GM12801 (cell line): ENCODE measurements at regions not wholly inside any gene's neighbourhood (a gene's known extent, or its start where the extent isn't known, plus 50 kb on each side); places are given as distances from the start of the nearest gene placed in this dataset.

Experiments used
- TF ChIP-seq, protein P1 (sequence below): IDR thresholded peaks from one replicate; pipeline ENCODE4 v1.5.1; 2011; ENCODE audit warnings: control low read depth; ENCODE audit not compliant: insufficient read length; ENCODE audit errors: extremely low read depth

DNA sequence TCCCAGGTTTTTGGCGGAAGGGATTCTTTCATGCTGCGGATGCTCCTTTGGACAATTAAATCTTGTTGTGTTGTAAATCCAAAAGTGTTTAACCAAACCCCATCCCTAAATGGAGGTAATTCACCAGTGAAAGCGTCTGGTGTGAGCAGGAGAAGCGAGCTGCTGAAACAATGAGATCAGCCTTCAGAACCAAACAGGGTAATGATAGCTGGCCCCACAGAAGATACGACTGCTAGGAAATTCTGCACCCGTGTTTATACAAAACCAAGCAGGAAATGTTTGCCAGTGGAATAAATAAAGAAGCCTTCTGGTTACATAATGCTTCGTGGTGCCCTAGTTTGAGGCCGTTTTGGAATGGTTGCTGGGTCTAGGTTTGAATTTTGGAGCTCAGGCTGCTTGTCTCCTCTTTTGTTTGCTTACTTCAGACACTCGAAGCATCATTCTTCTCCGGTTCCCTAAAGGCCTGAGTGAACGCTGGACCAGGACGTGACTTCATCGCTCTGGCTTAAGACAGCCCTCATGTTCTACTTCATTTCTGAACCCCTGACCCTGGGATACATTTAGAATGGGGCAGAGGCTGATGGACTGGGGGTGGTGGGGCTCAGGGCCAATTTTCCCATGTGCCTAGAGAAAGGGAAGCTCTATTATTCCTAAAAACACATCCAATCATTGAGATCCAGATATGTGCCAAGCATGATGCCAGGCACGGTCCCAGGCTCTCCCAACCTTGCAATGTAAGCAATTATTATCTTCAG is 61.6 kb upstream of the JAG1 start:
- TF ChIP-seq, protein P1, sequence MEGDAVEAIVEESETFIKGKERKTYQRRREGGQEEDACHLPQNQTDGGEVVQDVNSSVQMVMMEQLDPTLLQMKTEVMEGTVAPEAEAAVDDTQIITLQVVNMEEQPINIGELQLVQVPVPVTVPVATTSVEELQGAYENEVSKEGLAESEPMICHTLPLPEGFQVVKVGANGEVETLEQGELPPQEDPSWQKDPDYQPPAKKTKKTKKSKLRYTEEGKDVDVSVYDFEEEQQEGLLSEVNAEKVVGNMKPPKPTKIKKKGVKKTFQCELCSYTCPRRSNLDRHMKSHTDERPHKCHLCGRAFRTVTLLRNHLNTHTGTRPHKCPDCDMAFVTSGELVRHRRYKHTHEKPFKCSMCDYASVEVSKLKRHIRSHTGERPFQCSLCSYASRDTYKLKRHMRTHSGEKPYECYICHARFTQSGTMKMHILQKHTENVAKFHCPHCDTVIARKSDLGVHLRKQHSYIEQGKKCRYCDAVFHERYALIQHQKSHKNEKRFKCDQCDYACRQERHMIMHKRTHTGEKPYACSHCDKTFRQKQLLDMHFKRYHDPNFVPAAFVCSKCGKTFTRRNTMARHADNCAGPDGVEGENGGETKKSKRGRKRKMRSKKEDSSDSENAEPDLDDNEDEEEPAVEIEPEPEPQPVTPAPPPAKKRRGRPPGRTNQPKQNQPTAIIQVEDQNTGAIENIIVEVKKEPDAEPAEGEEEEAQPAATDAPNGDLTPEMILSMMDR: no peak

DNA sequence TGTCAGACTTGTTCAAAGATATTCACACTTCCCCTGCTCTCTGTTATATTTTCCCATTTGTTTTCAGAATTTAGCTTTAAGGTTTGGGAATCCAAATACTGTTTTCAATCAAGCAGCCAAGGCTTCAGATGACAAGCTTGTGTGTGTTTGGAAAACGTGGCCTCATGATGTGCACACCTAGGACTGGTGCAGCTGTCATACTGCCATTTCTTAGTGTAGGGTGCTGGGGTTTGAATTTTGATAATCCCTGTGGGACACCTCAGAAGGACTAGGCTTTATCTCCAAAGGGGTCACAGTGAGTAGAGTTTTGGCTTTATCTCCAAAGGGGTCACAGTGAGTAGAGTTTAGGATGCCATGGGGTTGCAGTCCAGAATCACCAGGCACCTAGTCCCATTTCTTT is 65.3 kb upstream of the JAG1 start:
- TF ChIP-seq, protein P1: no peak

DNA sequence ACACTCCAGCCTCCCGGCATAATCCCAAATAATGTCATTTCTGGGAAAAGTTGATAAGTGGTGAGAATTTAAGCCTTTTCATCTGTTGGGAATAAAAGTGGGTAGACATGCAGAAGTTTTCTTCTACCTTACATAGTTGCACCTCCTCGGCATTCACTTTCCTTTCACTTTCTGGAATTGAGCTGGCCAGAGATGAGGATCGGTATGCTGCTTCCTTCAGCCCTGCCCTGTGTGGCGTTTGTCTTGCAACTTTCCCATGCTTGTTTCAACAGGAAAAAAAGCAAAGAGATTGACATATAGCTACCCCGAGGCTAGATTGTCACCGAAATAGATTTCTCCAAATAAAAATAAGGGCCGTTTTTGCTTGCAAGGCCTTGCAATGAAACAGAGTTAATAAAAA is 65.8 kb upstream of the JAG1 start:
- TF ChIP-seq, protein P1: no peak

DNA sequence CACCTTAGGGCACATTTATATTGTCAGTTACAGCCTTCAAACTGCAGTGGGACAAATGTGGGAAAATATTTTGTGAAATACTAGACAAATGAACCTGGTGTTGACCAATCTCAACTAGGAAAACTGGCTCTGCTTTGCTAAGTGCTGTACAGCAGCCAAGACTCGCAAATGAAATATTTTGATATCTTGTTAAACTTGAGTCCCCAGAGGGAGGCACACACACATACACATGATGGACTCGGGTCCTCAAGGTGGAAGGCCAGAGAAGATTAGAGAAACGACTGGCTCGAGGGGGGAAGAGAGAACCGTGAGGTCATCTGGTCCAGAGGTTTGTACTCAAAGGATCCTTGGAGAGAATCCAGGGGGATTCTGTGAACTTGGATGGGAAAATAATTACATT is 67.3 kb upstream of the JAG1 start:
- TF ChIP-seq, protein P1: no peak

DNA sequence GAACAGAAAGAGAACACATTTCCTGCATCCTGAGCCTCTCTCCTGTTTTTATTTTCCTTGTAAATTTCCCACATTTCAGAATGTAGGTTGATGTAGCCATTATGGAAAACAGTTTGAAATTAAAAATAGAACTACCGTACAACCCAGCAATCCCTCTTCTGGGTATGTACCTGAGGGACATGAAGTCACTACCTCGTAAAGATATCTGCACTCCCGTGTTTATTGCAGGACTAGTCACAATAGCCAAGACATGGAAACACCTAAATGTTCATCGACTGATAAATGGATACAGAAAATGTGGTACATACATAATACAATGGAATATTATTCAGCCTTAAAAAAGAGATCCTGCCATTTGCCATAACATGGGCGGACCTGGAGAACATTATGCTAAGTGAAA is 72.0 kb upstream of the JAG1 start:
- TF ChIP-seq, protein P1: no peak

DNA sequence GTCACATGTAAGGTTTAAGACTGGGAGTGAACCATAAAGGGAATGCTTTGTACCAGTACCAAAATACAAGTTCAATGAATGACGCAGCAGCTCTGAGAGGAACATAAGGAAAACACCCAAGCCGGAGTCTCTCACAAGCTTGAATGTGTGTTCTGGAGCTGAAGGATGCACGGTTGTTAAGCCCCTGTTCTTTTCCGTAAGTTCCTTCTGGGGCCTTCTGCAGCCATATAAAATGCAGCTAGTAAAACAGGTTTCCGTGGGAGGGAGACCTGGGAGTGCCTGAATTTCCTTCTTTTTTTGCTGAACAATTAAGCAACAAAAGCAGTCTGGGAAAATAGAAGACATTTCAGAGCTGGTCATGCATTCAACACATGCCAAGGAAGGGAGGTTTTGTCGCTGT is 73.2 kb upstream of the JAG1 start:
- TF ChIP-seq, protein P1: no peak

DNA sequence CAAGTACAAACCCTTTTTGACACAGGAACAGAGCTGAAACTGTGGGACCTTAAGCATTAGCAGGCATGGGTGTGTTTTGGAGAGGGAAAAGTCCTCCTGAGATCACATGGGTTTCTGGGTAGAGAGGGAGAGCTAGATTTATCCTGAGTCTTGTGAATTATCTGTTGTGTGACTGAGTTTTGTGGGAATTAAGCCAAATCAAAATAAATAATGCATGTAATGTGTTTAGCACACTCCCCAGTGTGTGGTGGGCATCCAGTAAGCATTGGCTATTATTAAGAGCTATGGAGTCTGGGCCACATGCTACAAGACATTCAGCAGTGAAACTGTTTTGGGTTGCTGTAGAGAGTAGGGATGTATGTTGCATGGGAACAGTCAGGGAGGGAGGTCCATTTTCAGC is 75.3 kb upstream of the JAG1 start:
- TF ChIP-seq, protein P1: no peak
